Upper lobe of left lung (tissue), 4 donors: ENCODE measurements at regions not wholly inside any gene's neighbourhood (a gene's known extent, or its start where the extent isn't known, plus 50 kb on each side); places are given as distances from the start of the nearest gene placed in this dataset.

Source experiments
- CTCF ChIP-seq, 6 experiments: fragments of 450-650 bp in 4 of 6; fragments of 200-600 bp in 2 of 6; sonication (generic) in 2 of 6; IDR thresholded peaks; one replicate each; pipeline ENCODE4 v1.5.1; 2016 to 2019; ENCODE audit warnings: antibody characterized with exemption in 6 of 6
- EP300 ChIP-seq, 4 donors: sonication (generic); formaldehyde crosslinking; IDR thresholded peaks; one replicate each; pipeline ENCODE4 v1.5.1; 2017; ENCODE audit warnings: antibody characterized with exemption in 4 of 4, control low read depth in 2 of 4
- POLR2A ChIP-seq, 4 donors: fragments of 450-650 bp; IDR thresholded peaks; one replicate each; pipeline ENCODE4 v1.5.1; 2016 to 2017; ENCODE audit warnings: antibody characterized with exemption in 4 of 4, mild to moderate bottlenecking in 2 of 4
- POLR2AphosphoS5 ChIP-seq, 2 donors: sonication (generic); formaldehyde crosslinking; IDR thresholded peaks; one replicate each; pipeline ENCODE4 v1.5.1; 2017; ENCODE audit warnings: antibody characterized with exemption in 2 of 2

- TF ChIP-seq CTCF (IDR thresholded peaks at IDR 0.05): no peak
- TF ChIP-seq POLR2AphosphoS5 (IDR thresholded peaks at IDR 0.05): no peak
- TF ChIP-seq POLR2A (IDR thresholded peaks at IDR 0.05): no peak
- TF ChIP-seq EP300 (IDR thresholded peaks at IDR 0.05): no peak
Measured at GRCh38 chr13:44075113-44075512, 195.4 kb downstream of the LACC1 start.
